ENCODE measurements at regions not wholly inside any gene's neighbourhood (a gene's known extent, or its start where the extent isn't known, plus 50 kb on each side); places are given as distances from the start of the nearest gene placed in this dataset.

- TF ChIP-seq CTCF (IDR thresholded peaks at IDR 0.05) (no peak), POLR2A (IDR thresholded peaks at IDR 0.05) (no peak)
Measured at GRCh38 chr5:107766439-107766838, 95.7 kb upstream of the EFNA5 start.
